MM.1S (cell line): ENCODE measurements at regions not wholly inside any gene's neighbourhood (a gene's known extent, or its start where the extent isn't known, plus 50 kb on each side); places are given as distances from the start of the nearest gene placed in this dataset.

Source experiments
- EZH2 ChIP-seq: fragments of 300-600 bp; sonication (generic); optimal IDR thresholded peaks from 2 replicates; pipeline ENCODE3; 2017; ENCODE audit warnings: low read depth, mild to moderate bottlenecking, antibody characterized with exemption, low read length, mixed read lengths
- TF ChIP-seq, protein P1 (sequence below): fragments of 300-600 bp; sonication (generic); IDR thresholded peaks from 2 replicates; pipeline ENCODE4 v1.5.1; 2016; ENCODE audit warnings: antibody characterized with exemption, low read length, mixed read lengths

DNA sequence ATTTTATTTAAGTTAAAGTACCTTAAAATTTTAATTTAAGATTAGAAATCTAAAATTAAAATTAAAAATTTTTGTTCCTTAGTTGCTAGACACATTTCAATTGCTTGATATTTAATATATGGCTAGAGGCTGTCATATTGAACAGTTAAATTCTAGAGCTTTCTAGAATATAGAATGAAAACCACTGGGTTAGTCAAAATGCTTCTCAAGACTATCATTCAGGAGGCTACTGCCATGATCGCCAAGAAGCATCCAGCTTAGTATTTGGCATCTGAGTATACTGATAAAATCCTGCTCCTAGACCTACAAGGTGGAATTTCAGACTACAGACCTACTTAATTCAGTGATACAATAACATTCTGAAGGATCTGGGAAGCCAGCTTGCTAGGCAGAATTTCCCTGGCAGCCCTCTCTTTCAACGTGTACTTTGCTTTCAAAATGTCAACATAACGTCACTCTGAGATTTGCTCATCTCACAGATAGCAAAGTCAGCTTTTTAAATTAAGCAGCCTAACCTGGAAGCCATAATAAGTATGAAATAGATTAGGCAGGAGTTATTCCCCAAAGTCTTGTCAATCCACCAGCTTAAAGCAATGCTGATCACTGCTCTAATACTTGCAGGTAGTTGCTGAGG lies 525.8 kb downstream of the FSCB start:
- TF ChIP-seq, protein P1, sequence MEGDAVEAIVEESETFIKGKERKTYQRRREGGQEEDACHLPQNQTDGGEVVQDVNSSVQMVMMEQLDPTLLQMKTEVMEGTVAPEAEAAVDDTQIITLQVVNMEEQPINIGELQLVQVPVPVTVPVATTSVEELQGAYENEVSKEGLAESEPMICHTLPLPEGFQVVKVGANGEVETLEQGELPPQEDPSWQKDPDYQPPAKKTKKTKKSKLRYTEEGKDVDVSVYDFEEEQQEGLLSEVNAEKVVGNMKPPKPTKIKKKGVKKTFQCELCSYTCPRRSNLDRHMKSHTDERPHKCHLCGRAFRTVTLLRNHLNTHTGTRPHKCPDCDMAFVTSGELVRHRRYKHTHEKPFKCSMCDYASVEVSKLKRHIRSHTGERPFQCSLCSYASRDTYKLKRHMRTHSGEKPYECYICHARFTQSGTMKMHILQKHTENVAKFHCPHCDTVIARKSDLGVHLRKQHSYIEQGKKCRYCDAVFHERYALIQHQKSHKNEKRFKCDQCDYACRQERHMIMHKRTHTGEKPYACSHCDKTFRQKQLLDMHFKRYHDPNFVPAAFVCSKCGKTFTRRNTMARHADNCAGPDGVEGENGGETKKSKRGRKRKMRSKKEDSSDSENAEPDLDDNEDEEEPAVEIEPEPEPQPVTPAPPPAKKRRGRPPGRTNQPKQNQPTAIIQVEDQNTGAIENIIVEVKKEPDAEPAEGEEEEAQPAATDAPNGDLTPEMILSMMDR, result no peak
- TF ChIP-seq EZH2, result no peak
